Left cardiac atrium (tissue), 4 donors: ENCODE measurements at regions not wholly inside any gene's neighbourhood (a gene's known extent, or its start where the extent isn't known, plus 50 kb on each side); places are given as distances from the start of the nearest gene placed in this dataset.

Experiments
- ATAC-seq, 2 donors: fragments of 200-7000 bp; cut with Tn5 transposase; one replicate each; pipeline ENCODE4 v1.9.1; 2020; ENCODE audit warnings: mild to moderate bottlenecking in 2 of 2, moderate library complexity in 2 of 2
- DNase-seq: peaks from one replicate; pipeline ENCODE4 v3.0.0-alpha.2; 2020
- intact Hi-C, 2 donors: fragments of 100-400 bp; cut with DNase I; formaldehyde crosslinking; loops; one replicate each; pipeline versions ENCODE4 v1.14.1 to v1.15.1; 2022 to 2023
- donor health status: DM: no; HTN: yes; CAD: no.
- donor health status: DM: no; HTN: yes; CAD: no; lungs with severe emphysema.
- donor health status: DM: yes; HTN: yes; CAD: no.
- donor health status: Dilated cardiomyopathy.

- intact Hi-C loops = no loop called here
- DNase-seq = no peak
Measured at GRCh38 chr10:121189066-121189465, 337.9 kb downstream of the WDR11 start.

GRCh38 chr10:121194696-121195523 is 343.7 kb downstream of the WDR11 start:
- ATAC-seq = no peak
- intact Hi-C loops = no loop called here

More at GRCh38 chr10:121189066-121189465, 337.9 kb downstream of the WDR11 start:
- no peak for ATAC-seq

GRCh38 chr10:121195524-121195910 is 344.4 kb downstream of the WDR11 start:
- DNase-seq (no peak), ATAC-seq (no peak)
- intact Hi-C loops = no loop called here

More at GRCh38 chr10:121194696-121195523, 343.7 kb downstream of the WDR11 start:
- DNase-seq = no peak

GRCh38 chr10:121199081-121199480 is 347.9 kb downstream of the WDR11 start:
- DNase-seq = no peak
- intact Hi-C loops = no loop called here
- no peak for ATAC-seq

- DNase-seq = no peak
- intact Hi-C loops = no loop called here
Measured at GRCh38 chr10:121205625-121206024, 354.5 kb downstream of the WDR11 start.

GRCh38 chr10:121211446-121211845 is 360.3 kb downstream of the WDR11 start:
- intact Hi-C loops = no loop called here
- DNase-seq (no peak), ATAC-seq (no peak)

More at GRCh38 chr10:121205625-121206024, 354.5 kb downstream of the WDR11 start:
- no peak for ATAC-seq

- intact Hi-C loops = no loop called here
- ATAC-seq = no peak
- DNase-seq = no peak
Measured at GRCh38 chr10:121213437-121213836, 362.3 kb downstream of the WDR11 start.

- DNase-seq (no peak), ATAC-seq (peak; percentile 21 to 72)
- intact Hi-C loops = no loop called here
Measured at GRCh38 chr10:121216295-121216694, 365.1 kb downstream of the WDR11 start.

GRCh38 chr10:121216721-121217181 is 365.6 kb downstream of the WDR11 start:
- peak; percentile 55 to 64 for ATAC-seq
- intact Hi-C loops = no loop called here
- DNase-seq = no peak

- DNase-seq = no peak
- no peak for ATAC-seq
- intact Hi-C loops = no loop called here
Measured at GRCh38 chr10:121217331-121217730, 366.2 kb downstream of the WDR11 start.

GRCh38 chr10:121221072-121221471 is 369.9 kb downstream of the WDR11 start:
- intact Hi-C loops = no loop called here
- ATAC-seq (no peak), DNase-seq (no peak)

GRCh38 chr10:121221991-121222390 is 370.8 kb downstream of the WDR11 start:
- no peak for ATAC-seq
- intact Hi-C loops = no loop called here
- DNase-seq = no peak

GRCh38 chr10:121222842-121223241 is 371.7 kb downstream of the WDR11 start:
- intact Hi-C loops = no loop called here
- DNase-seq (no peak), ATAC-seq (no peak)

- peak in 1 of 2 donors; percentile 82 for ATAC-seq
- intact Hi-C loops = no loop called here
- DNase-seq = no peak
Measured at GRCh38 chr10:121231079-121231478, 367.2 kb downstream of the FGFR2 start.

GRCh38 chr10:121232494-121232893 is 365.8 kb downstream of the FGFR2 start:
- intact Hi-C loops = no loop called here
- ATAC-seq = no peak

GRCh38 chr10:121235692-121236091 is 362.6 kb downstream of the FGFR2 start:
- ATAC-seq (no peak), DNase-seq (no peak)
- intact Hi-C loops = no loop called here

More at GRCh38 chr10:121232494-121232893, 365.8 kb downstream of the FGFR2 start:
- DNase-seq = no peak

GRCh38 chr10:121236621-121237020 is 361.6 kb downstream of the FGFR2 start:
- intact Hi-C loops = no loop called here
- ATAC-seq (no peak), DNase-seq (no peak)

- ATAC-seq (no peak), DNase-seq (no peak)
- intact Hi-C loops = no loop called here
Measured at GRCh38 chr10:121237718-121238117, 360.5 kb downstream of the FGFR2 start.

- intact Hi-C loops = no loop called here
- DNase-seq = no peak
- peak in 1 of 2 donors; percentile 44 for ATAC-seq
Measured at GRCh38 chr10:121240011-121240410, 358.2 kb downstream of the FGFR2 start.

GRCh38 chr10:121240556-121240955 is 357.7 kb downstream of the FGFR2 start:
- DNase-seq (no peak), ATAC-seq (no peak)
- intact Hi-C loops = no loop called here

- DNase-seq (no peak), ATAC-seq (no peak)
- intact Hi-C loops = no loop called here
Measured at GRCh38 chr10:121241337-121241736, 356.9 kb downstream of the FGFR2 start.
